ENCODE measurements at regions not wholly inside any gene's neighbourhood (a gene's known extent, or its start where the extent isn't known, plus 50 kb on each side); places are given as distances from the start of the nearest gene placed in this dataset.
A peak's percentile ranks its signal among the peaks of the same experiment; 100 is the strongest.
"Not testable (repeated sequence)": the region's sequence is repeated elsewhere in the genome, so short reads cannot be mapped to it uniquely, and the experiment has no call there.

GRCh38 chr16:13839577-13839976 is 80.4 kb upstream of the ERCC4 start:
- Histone ChIP-seq H3K9ac (no peak overlapping the region), H3K27ac (no peak overlapping the region), H3K4me1 (peaks cover 7 to 16% (median 14%) of the 10 kb centered on the region in 10 experiments; a peak in 19 of 20 replicates), H4K20me1 (no peaks in the 10 kb centered on the region), H3K9me3 (replicated peaks in 1 of 11) (no peaks in the 10 kb centered on the region), H3K4me2 (no peak overlapping the region), H3K36me3 (no peaks in the 10 kb centered on the region), H3K27me3 (no peaks in the 10 kb centered on the region), H3K4me3 (no peak overlapping the region)
- TF ChIP-seq Cebpa-rat (IDR thresholded peaks at IDR 0.05): no peak

- H3K4me1 ChIP-seq: no peaks in the 10 kb centered on the region
- no peaks in the 10 kb centered on the region for H3K36me3 ChIP-seq
- no peak overlapping the region for H3K9ac ChIP-seq
- H3K27ac ChIP-seq: no peak overlapping the region
- H3K4me3 ChIP-seq: no peak overlapping the region
- TF ChIP-seq Cebpa-rat (IDR thresholded peaks at IDR 0.05): no peak
- no peaks in the 10 kb centered on the region for H3K27me3 ChIP-seq
- H4K20me1 ChIP-seq: no peaks in the 10 kb centered on the region
- H3K4me2 ChIP-seq: no peak overlapping the region
- peaks cover 0 to 7% (median 0%) of the 10 kb centered on the region in 11 experiments; a peak in 4 of 22 replicates for H3K9me3 ChIP-seq (replicated peaks in 1 of 11)
These were observed 74.7 kb upstream of the ERCC4 start for GRCh38 chr16:13845232-13845631.

DNA sequence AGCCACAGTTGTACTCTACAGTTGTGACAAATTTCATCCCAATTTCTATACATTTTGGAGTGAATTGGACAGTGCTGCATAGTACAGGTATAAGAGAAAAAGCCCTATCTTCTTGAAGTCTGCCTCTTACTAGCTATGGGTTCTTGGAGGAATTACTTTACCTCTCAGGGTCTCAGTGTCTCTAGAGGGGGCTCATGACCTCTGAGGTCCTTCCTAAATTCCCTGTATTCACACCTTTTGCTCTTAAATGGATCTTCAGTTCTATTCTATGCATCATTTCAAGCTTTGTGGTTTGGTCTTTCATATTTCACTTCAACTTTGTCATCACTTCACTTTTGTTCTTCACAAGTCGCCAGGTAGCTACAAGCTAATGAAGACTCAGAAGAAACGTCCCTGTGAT is 71.2 kb upstream of the ERCC4 start:
- no peak overlapping the region for H3K9ac ChIP-seq
- no peak overlapping the region for H3K27ac ChIP-seq
- TF ChIP-seq Cebpa-rat (IDR thresholded peaks at IDR 0.05): no peak
- H3K9me3 ChIP-seq (replicated peaks in 1 of 11): peaks cover 0 to 7% (median 0%) of the 10 kb centered on the region in 11 experiments; a peak in 4 of 22 replicates
- no peak overlapping the region for H3K4me2 ChIP-seq
- H4K20me1 ChIP-seq: no peaks in the 10 kb centered on the region
- no peak overlapping the region for H3K4me3 ChIP-seq
- no peaks in the 10 kb centered on the region for H3K4me1 ChIP-seq
- H3K36me3 ChIP-seq: no peaks in the 10 kb centered on the region
- H3K27me3 ChIP-seq: no peaks in the 10 kb centered on the region

DNA sequence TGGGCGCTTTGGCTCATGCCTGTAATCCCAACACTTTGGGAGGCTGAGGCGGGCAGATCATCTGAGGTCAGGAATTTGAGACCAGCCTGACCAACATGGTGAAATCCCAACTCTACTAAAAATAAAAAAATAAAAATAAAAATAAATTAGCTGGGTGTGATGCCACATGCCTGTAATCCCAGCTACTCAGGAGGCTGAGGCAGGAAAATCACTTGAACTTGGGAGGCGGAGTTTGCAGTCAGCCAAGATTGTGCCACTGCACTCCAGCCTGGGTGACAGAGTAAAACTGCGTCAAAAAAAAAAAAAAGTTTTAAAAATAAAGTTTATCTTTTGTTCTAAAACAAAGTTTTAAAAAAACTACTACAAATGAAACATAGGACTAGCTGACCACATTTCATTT is 69.8 kb upstream of the ERCC4 start:
- not testable (repeated sequence) for H3K27ac ChIP-seq; H3K36me3 ChIP-seq; H3K4me1 ChIP-seq; H3K4me3 ChIP-seq; H3K9me3 ChIP-seq (replicated peaks in 1 of 11); H3K27me3 ChIP-seq; H3K4me2 ChIP-seq; H3K9ac ChIP-seq; H4K20me1 ChIP-seq

DNA sequence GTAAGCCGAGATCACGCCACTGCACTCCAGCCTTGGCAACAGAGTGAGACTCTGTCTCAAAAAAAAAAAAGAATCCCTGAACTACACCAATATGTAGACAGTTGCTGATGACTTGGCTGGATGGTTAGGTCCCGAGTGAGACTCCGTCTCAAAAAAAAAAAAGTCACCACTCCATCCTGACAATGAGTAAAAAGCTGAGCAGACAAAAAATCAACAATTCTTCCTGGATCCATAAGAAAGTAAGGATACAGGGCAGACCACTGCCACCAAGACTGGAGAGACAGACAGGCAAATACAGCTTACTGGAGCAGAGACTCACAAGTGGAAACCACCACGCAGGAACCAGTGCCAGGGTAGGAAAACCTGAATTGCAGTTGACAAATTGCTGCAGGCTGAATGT is 67.1 kb upstream of the ERCC4 start:
- peaks cover 0 to 3% (median 2%) of the 10 kb centered on the region in 10 experiments; a peak in 7 of 20 replicates for H3K4me1 ChIP-seq

GRCh38 chr16:13856398-13856797 is 63.6 kb upstream of the ERCC4 start:
- H4K20me1 ChIP-seq: no peaks in the 10 kb centered on the region
- H3K4me3 ChIP-seq: no peak overlapping the region
- no peaks in the 10 kb centered on the region for H3K27me3 ChIP-seq
- no peak for TF ChIP-seq Cebpa-rat (IDR thresholded peaks at IDR 0.05)
- H3K36me3 ChIP-seq: no peaks in the 10 kb centered on the region
- H3K9me3 ChIP-seq (replicated peaks in 1 of 11): no peaks in the 10 kb centered on the region
- H3K4me2 ChIP-seq: no peak overlapping the region
- peaks cover 0 to 8% (median 6%) of the 10 kb centered on the region in 10 experiments; a peak in 8 of 20 replicates for H3K4me1 ChIP-seq
- no peak overlapping the region for H3K9ac ChIP-seq
- no peak overlapping the region for H3K27ac ChIP-seq

More for the DNA sequence above, 67.1 kb upstream of the ERCC4 start:
- no peaks in the 10 kb centered on the region for H3K27me3 ChIP-seq
- H3K4me2 ChIP-seq: no peak overlapping the region
- no peak overlapping the region for H3K9ac ChIP-seq
- TF ChIP-seq Cebpa-rat (IDR thresholded peaks at IDR 0.05): no peak
- no peak overlapping the region for H3K4me3 ChIP-seq
- H4K20me1 ChIP-seq: no peaks in the 10 kb centered on the region
- no peak overlapping the region for H3K27ac ChIP-seq
- no peaks in the 10 kb centered on the region for H3K36me3 ChIP-seq
- no peaks in the 10 kb centered on the region; a peak in 1 of 22 replicates for H3K9me3 ChIP-seq (replicated peaks in 1 of 11)

DNA sequence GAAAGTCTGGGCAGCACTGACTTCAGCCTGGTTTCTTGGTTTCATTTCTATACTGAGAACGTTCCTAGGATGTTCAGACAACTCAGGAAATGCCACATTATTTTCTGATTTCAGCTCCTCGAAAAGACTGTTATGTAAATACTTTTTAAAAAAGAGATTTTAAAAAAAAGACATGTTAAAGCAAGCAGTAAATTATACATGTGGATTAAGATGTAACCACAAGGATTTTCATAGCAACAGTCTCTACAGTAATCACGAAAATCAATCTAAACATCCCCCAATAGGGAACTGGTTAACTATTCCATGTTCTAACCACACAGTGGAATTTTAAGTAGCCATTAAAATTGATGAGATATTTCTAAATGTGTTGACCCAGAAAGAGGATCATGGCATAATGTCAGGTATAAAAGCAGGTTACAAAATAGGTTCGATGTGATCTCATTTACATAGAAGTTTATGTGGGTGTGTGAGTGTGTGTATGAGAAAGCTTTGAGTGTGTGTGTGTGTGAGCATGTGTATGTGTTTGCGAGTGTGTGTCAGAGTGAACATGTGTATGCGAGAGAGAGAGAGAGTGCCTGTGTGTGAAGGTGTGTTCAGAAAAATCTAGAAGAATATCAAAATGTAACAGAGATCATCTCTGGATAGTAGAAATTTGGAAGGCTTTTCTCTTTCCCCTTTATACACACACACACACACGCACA is 63.0 kb upstream of the ERCC4 start:
- no peak for TF ChIP-seq Cebpa-rat (IDR thresholded peaks at IDR 0.05)

GRCh38 chr16:13858873-13859580 is 60.9 kb upstream of the ERCC4 start:
- 0 out of 22 replicates have a peak, but pooled peaks of 1 of the 11 experiments have one; percentile 30 for TF ChIP-seq Cebpa-rat (IDR thresholded peaks at IDR 0.05)
- no peak overlapping the region for H3K9ac ChIP-seq
- H4K20me1 ChIP-seq: no peaks in the 10 kb centered on the region
- no peak overlapping the region for H3K4me2 ChIP-seq
- H3K27me3 ChIP-seq: no peaks in the 10 kb centered on the region
- H3K27ac ChIP-seq: no peak overlapping the region
- H3K36me3 ChIP-seq: no peaks in the 10 kb centered on the region
- H3K4me1 ChIP-seq: peaks cover 0 to 8% (median 6%) of the 10 kb centered on the region in 10 experiments; a peak in 8 of 20 replicates
- no peak overlapping the region for H3K4me3 ChIP-seq
- H3K9me3 ChIP-seq (replicated peaks in 1 of 11): peaks cover 0 to 18% (median 12%) of the 10 kb centered on the region in 11 experiments; a peak in 13 of 22 replicates

More for the DNA sequence above, 63.0 kb upstream of the ERCC4 start:
- no peaks in the 10 kb centered on the region for H4K20me1 ChIP-seq
- H3K4me1 ChIP-seq: peaks cover 0 to 8% (median 6%) of the 10 kb centered on the region in 10 experiments; a peak in 8 of 20 replicates
- no peak overlapping the region for H3K27ac ChIP-seq
- H3K4me2 ChIP-seq: no peak overlapping the region
- H3K36me3 ChIP-seq: no peaks in the 10 kb centered on the region
- no peak overlapping the region for H3K9ac ChIP-seq
- no peaks in the 10 kb centered on the region for H3K27me3 ChIP-seq
- H3K4me3 ChIP-seq: no peak overlapping the region
- no peaks in the 10 kb centered on the region for H3K9me3 ChIP-seq (replicated peaks in 1 of 11)

- no peak for TF ChIP-seq Cebpa-rat (IDR thresholded peaks at IDR 0.05)
- no peaks in the 10 kb centered on the region for H3K36me3 ChIP-seq
- H3K4me3 ChIP-seq: no peak overlapping the region
- H3K27ac ChIP-seq: no peak overlapping the region
- no peaks in the 10 kb centered on the region for H4K20me1 ChIP-seq
- H3K9ac ChIP-seq: no peak overlapping the region
- H3K27me3 ChIP-seq: no peaks in the 10 kb centered on the region
- peaks cover 0 to 12% (median 1%) of the 10 kb centered on the region in 10 experiments; a peak in 11 of 20 replicates for H3K4me1 ChIP-seq
- H3K4me2 ChIP-seq: no peak overlapping the region
- peaks cover 0 to 30% (median 17%) of the 10 kb centered on the region in 11 experiments; a peak in 17 of 22 replicates for H3K9me3 ChIP-seq (replicated peaks in 1 of 11)
These were observed 56.7 kb upstream of the ERCC4 start for GRCh38 chr16:13863075-13863765.

All from BLaER1 treated with 17β-estradiol and CSF1 and Interleukin-3, amounts not matched to agents 10 nM and 100 nM (cell line).